Activated CD4-positive, alpha-beta T cell treated with anti-CD3 and anti-CD28 coated beads, Interleukin-2, Interleukin-4, amounts not matched to agents 100 ng/mL and 50 ng/mL, durations not matched to agents 16 hours and 8 hours (primary cell): ENCODE measurements at regions not wholly inside any gene's neighbourhood (a gene's known extent, or its start where the extent isn't known, plus 50 kb on each side); places are given as distances from the start of the nearest gene placed in this dataset.

Experiments used
- DNase-seq: peaks from one replicate; pipeline ENCODE4 v3.0.0-alpha.2; 2020; ENCODE audit warnings: low spot score

GRCh38 chr12:74985986-74986319 lies 223.7 kb downstream of the KCNC2 start:
- no peak for DNase-seq

- DNase-seq: no peak
Measured at GRCh38 chr12:74988156-74988555, 221.5 kb downstream of the KCNC2 start.
